ENCODE measurements at regions not wholly inside any gene's neighbourhood (a gene's known extent, or its start where the extent isn't known, plus 50 kb on each side); places are given as distances from the start of the nearest gene placed in this dataset.

- Histone ChIP-seq H3K9me3 (ENCODE audit: control insufficient read depth, insufficient read depth, low read depth, low read length) (no peaks in the 10 kb centered on the region), H3K27ac (ENCODE audit: extremely low read depth, low read depth, low read length) (no peak overlapping the region), H3K4me1 (ENCODE audit: control insufficient read depth, insufficient read depth, low read length) (no peaks in the 10 kb centered on the region), H3K4me3 (ENCODE audit: low read depth, low read length) (no peak overlapping the region), H3K36me3 (ENCODE audit: control insufficient read depth in 2 of 2, insufficient read depth in 1 of 2, low read length in 2 of 2) (no peaks in the 10 kb centered on the region)
- TF ChIP-seq ZNF510 (tag by site-specific recombination; IDR thresholded peaks at IDR 0.05; ENCODE audit: insufficient replicate concordance) (no peak), KLF8 (tag by site-specific recombination; IDR thresholded peaks at IDR 0.05) (no peak), ZNF544 (tag by site-specific recombination; IDR thresholded peaks at IDR 0.05) (no peak), TSHZ1 (tag by site-specific recombination; IDR thresholded peaks at IDR 0.05; ENCODE audit: borderline replicate concordance) (no peak), MZF1 (tag by site-specific recombination; IDR thresholded peaks at IDR 0.05; ENCODE audit: borderline replicate concordance) (no peak), HOXD13 (CRISPR knock-in tag; IDR thresholded peaks at IDR 0.05; ENCODE audit: borderline replicate concordance) (no peak), GFI1B (tag by site-specific recombination; IDR thresholded peaks at IDR 0.05) (no peak), GLIS1 (tag by site-specific recombination; IDR thresholded peaks at IDR 0.05) (no peak), ZNF529 (tag by site-specific recombination; IDR thresholded peaks at IDR 0.05; ENCODE audit: insufficient replicate concordance) (no peak), ZNF596 (tag by site-specific recombination; IDR thresholded peaks at IDR 0.05) (no peak), SETDB1 (IDR thresholded peaks at IDR 0.05; ENCODE audit: insufficient read length, low read length) (no peak), ZIC2 (tag by site-specific recombination; IDR thresholded peaks at IDR 0.05) (no peak), ZBTB10 (tag by site-specific recombination; IDR thresholded peaks at IDR 0.05) (no peak), ZNF558 (tag by site-specific recombination; IDR thresholded peaks at IDR 0.05) (no peak), ZNF521 (tag by site-specific recombination; IDR thresholded peaks at IDR 0.05) (no peak)
- CTCF ChIA-PET: no interaction called here
- POLR2A ChIA-PET: no interaction called here
Observed at GRCh38 chr2:77995161-77995560, 473.0 kb upstream of the LRRTM4 start.

- no peak overlapping the region for H3K27ac ChIP-seq (ENCODE audit: extremely low read depth, low read depth, low read length)
- H3K36me3 ChIP-seq (ENCODE audit: control insufficient read depth in 2 of 2, insufficient read depth in 1 of 2, low read length in 2 of 2): no peaks in the 10 kb centered on the region
- H3K9me3 ChIP-seq (ENCODE audit: control insufficient read depth, insufficient read depth, low read depth, low read length): no peaks in the 10 kb centered on the region
- ChIA-PET CTCF (interaction anchor here (0.6 kb wide), 1 partner anchor 1649 kb away, joined by 3 read pairs; no protein-coding TSS in a partner anchor), POLR2A (no interaction called here)
- no peak overlapping the region for H3K4me3 ChIP-seq (ENCODE audit: low read depth, low read length)
- no peaks in the 10 kb centered on the region for H3K4me1 ChIP-seq (ENCODE audit: control insufficient read depth, insufficient read depth, low read length)
- TF ChIP-seq ZNF514 (tag by site-specific recombination; IDR thresholded peaks at IDR 0.05) (no peak), ZNF549 (tag by site-specific recombination; IDR thresholded peaks at IDR 0.05) (no peak), ZNF114 (tag by site-specific recombination; IDR thresholded peaks at IDR 0.05) (no peak), ZNF148 (tag by site-specific recombination; IDR thresholded peaks at IDR 0.05; ENCODE audit: borderline replicate concordance) (no peak), SCRT1 (tag by site-specific recombination; IDR thresholded peaks at IDR 0.05; ENCODE audit: borderline replicate concordance) (no peak), ZNF138 (tag by site-specific recombination; IDR thresholded peaks at IDR 0.05; ENCODE audit: borderline replicate concordance) (no peak), KLF10 (tag by site-specific recombination; IDR thresholded peaks at IDR 0.05) (no peak), ZNF701 (tag by site-specific recombination; IDR thresholded peaks at IDR 0.05) (no peak), MEIS1 (CRISPR knock-in tag; IDR thresholded peaks at IDR 0.05; ENCODE audit: borderline replicate concordance) (no peak), FEZF1 (tag by site-specific recombination; IDR thresholded peaks at IDR 0.05) (no peak), ZNF202 (tag by site-specific recombination; IDR thresholded peaks at IDR 0.05; ENCODE audit: borderline replicate concordance) (no peak), ZNF266 (tag by site-specific recombination; IDR thresholded peaks at IDR 0.05; ENCODE audit: low read depth) (no peak), OSR2 (tag by site-specific recombination; IDR thresholded peaks at IDR 0.05) (no peak)
Observed at GRCh38 chr2:77999376-77999775, 477.2 kb upstream of the LRRTM4 start.

Measured in HEK293 (cell line).